MM.1S (cell line): ENCODE measurements at regions not wholly inside any gene's neighbourhood (a gene's known extent, or its start where the extent isn't known, plus 50 kb on each side); places are given as distances from the start of the nearest gene placed in this dataset.

ENCODE experiments used
- DNase-seq: peaks from one replicate; pipeline ENCODE4 v3.0.0-alpha.2; 2015
- H2AFZ ChIP-seq: fragments of 300-600 bp; sonication (generic); 2 replicates; pipeline ENCODE4 v1.6.0; 2016; ENCODE audit warnings: antibody characterized with exemption, low read length
- H3F3A ChIP-seq: fragments of 300-600 bp; sonication (generic); 2 replicates; pipeline ENCODE4 v1.6.1; 2016; ENCODE audit warnings: mild to moderate bottlenecking, antibody characterized with exemption, low read length, moderate library complexity, mixed read lengths; ENCODE audit not compliant: insufficient read depth
- H3K27ac ChIP-seq: fragments of 300-600 bp; sonication (generic); 2 replicates; pipeline ENCODE4 v1.5.1; 2016; ENCODE audit warnings: mild to moderate bottlenecking, low read length
- H3K27me3 ChIP-seq: fragments of 300-600 bp; sonication (generic); replicated peaks from 2 replicates; pipeline ENCODE4 v1.6.0; 2016; ENCODE audit warnings: low read length; ENCODE audit not compliant: insufficient read depth
- H3K36me3 ChIP-seq: fragments of 300-600 bp; sonication (generic); replicated peaks from 2 replicates; pipeline ENCODE4 v1.6.1; 2016; ENCODE audit warnings: mild to moderate bottlenecking, low read length, mixed read lengths; ENCODE audit not compliant: insufficient read depth
- H3K4me1 ChIP-seq: fragments of 300-600 bp; sonication (generic); 2 replicates; pipeline ENCODE4 v1.6.1; 2016; ENCODE audit warnings: low read length, mixed read lengths
- H3K4me2 ChIP-seq: fragments of 300-600 bp; sonication (generic); 2 replicates; pipeline ENCODE4 v1.6.0; 2016; ENCODE audit warnings: low read depth, low read length
- H3K4me3 ChIP-seq: fragments of 300-600 bp; sonication (generic); 2 replicates; pipeline ENCODE4 v1.5.1; 2016; ENCODE audit warnings: low read length, mixed read lengths
- H3K79me2 ChIP-seq: fragments of 300-600 bp; sonication (generic); 2 replicates; pipeline ENCODE4 v1.6.1; 2016; ENCODE audit warnings: mixed run types, low read length, mixed read lengths
- H3K9ac ChIP-seq: fragments of 300-600 bp; sonication (generic); 2 replicates; pipeline ENCODE4 v1.6.1; 2016; ENCODE audit warnings: low read length, mixed read lengths
- H3K9me2 ChIP-seq: fragments of 300-600 bp; sonication (generic); replicated peaks from 2 replicates; pipeline ENCODE4 v1.6.1; 2016; ENCODE audit warnings: mild to moderate bottlenecking, low read length, mixed read lengths; ENCODE audit not compliant: insufficient read depth
- H3K9me3 ChIP-seq: fragments of 300-600 bp; sonication (generic); replicated peaks from 2 replicates; pipeline ENCODE4 v1.6.1; 2016; ENCODE audit warnings: mild to moderate bottlenecking, low read length, mixed read lengths; ENCODE audit not compliant: insufficient read depth
- H4K20me1 ChIP-seq: fragments of 300-600 bp; sonication (generic); 2 replicates; pipeline ENCODE4 v1.6.1; 2016; ENCODE audit warnings: mild to moderate bottlenecking, low read length, moderate library complexity, mixed read lengths; ENCODE audit not compliant: insufficient read depth
- CTCF ChIP-seq: fragments of 300-600 bp; sonication (generic); IDR thresholded peaks from 2 replicates; pipeline ENCODE4 v1.5.1; 2016; ENCODE audit warnings: antibody characterized with exemption, low read length, mixed read lengths
- EZH2 ChIP-seq: fragments of 300-600 bp; sonication (generic); optimal IDR thresholded peaks from 2 replicates; pipeline ENCODE3; 2017; ENCODE audit warnings: low read depth, mild to moderate bottlenecking, antibody characterized with exemption, low read length, mixed read lengths
- EZH2phosphoT487 ChIP-seq: fragments of 300-600 bp; sonication (generic); IDR thresholded peaks from 2 replicates; pipeline ENCODE4 v1.6.1; 2018; ENCODE audit warnings: antibody characterized with exemption, low read length

- no peaks in the 10 kb centered on the region for H3K9me2 ChIP-seq
- H4K20me1 ChIP-seq = no peaks in the 10 kb centered on the region
- H3K79me2 ChIP-seq = no peaks in the 10 kb centered on the region
- H3F3A ChIP-seq = no peaks in the 10 kb centered on the region
- H2AFZ ChIP-seq = no peak overlapping the region
- TF ChIP-seq CTCF (no peak), EZH2phosphoT487 (no peak), EZH2 (no peak)
- no peaks in the 10 kb centered on the region for H3K27me3 ChIP-seq
- H3K27ac ChIP-seq = no peak overlapping the region
- no peaks in the 10 kb centered on the region for H3K36me3 ChIP-seq
- no peak overlapping the region for H3K4me3 ChIP-seq
- no peaks in the 10 kb centered on the region for H3K9me3 ChIP-seq
- H3K9ac ChIP-seq = no peak overlapping the region
- no peak for DNase-seq
- H3K4me2 ChIP-seq = no peak overlapping the region
- no peaks in the 10 kb centered on the region for H3K4me1 ChIP-seq
Observed at GRCh38 chr12:125208942-125209341, 143.7 kb downstream of the AACS start.

- no peak overlapping the region for H2AFZ ChIP-seq
- H3K27ac ChIP-seq = no peak overlapping the region
- no peak for DNase-seq
- no peaks in the 10 kb centered on the region for H4K20me1 ChIP-seq
- TF ChIP-seq EZH2 (no peak), EZH2phosphoT487 (no peak)
- no peak overlapping the region for H3K9ac ChIP-seq
- no peaks in the 10 kb centered on the region for H3K36me3 ChIP-seq
- no peaks in the 10 kb centered on the region for H3K4me1 ChIP-seq
- no peaks in the 10 kb centered on the region for H3F3A ChIP-seq
- H3K27me3 ChIP-seq = no peaks in the 10 kb centered on the region
- H3K79me2 ChIP-seq = no peaks in the 10 kb centered on the region
- H3K4me2 ChIP-seq = no peak overlapping the region
- no peaks in the 10 kb centered on the region for H3K9me2 ChIP-seq
- no peak overlapping the region for H3K4me3 ChIP-seq
- H3K9me3 ChIP-seq = no peaks in the 10 kb centered on the region
Observed at GRCh38 chr12:125210104-125210755, 145.0 kb downstream of the AACS start.

GRCh38 chr12:125211464-125211863, 146.2 kb downstream of the AACS start:
- Histone ChIP-seq H3K9ac (no peak overlapping the region), H3K9me3 (no peaks in the 10 kb centered on the region), H4K20me1 (no peaks in the 10 kb centered on the region), H3K27ac (no peak overlapping the region), H3F3A (no peaks in the 10 kb centered on the region), H3K9me2 (no peaks in the 10 kb centered on the region), H3K4me2 (no peak overlapping the region), H3K79me2 (no peaks in the 10 kb centered on the region), H3K4me3 (no peak overlapping the region), H3K27me3 (no peaks in the 10 kb centered on the region), H3K36me3 (no peaks in the 10 kb centered on the region), H2AFZ (no peak overlapping the region), H3K4me1 (no peaks in the 10 kb centered on the region)
- TF ChIP-seq CTCF = no peak
- no peak for TF ChIP-seq EZH2
- TF ChIP-seq EZH2phosphoT487 = no peak
- DNase-seq = no peak

- no peak overlapping the region for H2AFZ ChIP-seq
- H3K36me3 ChIP-seq = no peaks in the 10 kb centered on the region
- H3K79me2 ChIP-seq = no peaks in the 10 kb centered on the region
- H3K9me2 ChIP-seq = no peaks in the 10 kb centered on the region
- H3K9ac ChIP-seq = no peak overlapping the region
- H3F3A ChIP-seq = no peaks in the 10 kb centered on the region
- H3K4me3 ChIP-seq = no peak overlapping the region
- no peaks in the 10 kb centered on the region for H3K4me1 ChIP-seq
- H3K4me2 ChIP-seq = no peak overlapping the region
- H3K27ac ChIP-seq = no peak overlapping the region
- no peaks in the 10 kb centered on the region for H3K9me3 ChIP-seq
- H3K27me3 ChIP-seq = no peaks in the 10 kb centered on the region
- no peaks in the 10 kb centered on the region for H4K20me1 ChIP-seq
- no peak for DNase-seq
- TF ChIP-seq EZH2 (no peak), CTCF (no peak), EZH2phosphoT487 (no peak)
Observed at GRCh38 chr12:125214289-125214688, 149.1 kb downstream of the AACS start.
